K562 (cell line): ENCODE measurements at regions not wholly inside any gene's neighbourhood (a gene's known extent, or its start where the extent isn't known, plus 50 kb on each side); places are given as distances from the start of the nearest gene placed in this dataset.

Experiments
- ARNT ChIP-seq, 2 experiments: fragments of 450-650 bp; IDR thresholded peaks; 2 replicates each; pipeline ENCODE4 v1.6.1; 2016; ENCODE audit warnings: mild to moderate bottlenecking in 1 of 2
- FOSL1 ChIP-seq: fragments of 200-800 bp; sonication (Bioruptor generic); conservative IDR thresholded peaks from 2 replicates; pipeline ENCODE4 v1.6.1; 2016; ENCODE audit warnings: missing genetic modification characterization, missing compliant biosample characterization
- FOXP4 ChIP-seq: sonication (generic); formaldehyde crosslinking; IDR thresholded peaks from 2 replicates; pipeline ENCODE4 v1.8.0; 2022; ENCODE audit warnings: mild to moderate bottlenecking, missing genetic modification reagents, borderline replicate concordance
- MAZ ChIP-seq, 2 experiments: fragments of 450-650 bp in 1 of 2; sonication (generic) in 1 of 2; formaldehyde crosslinking; IDR thresholded peaks in 1 of 2; conservative IDR thresholded peaks in 1 of 2; 2 replicates each; pipeline versions ENCODE4 v1.4.0 to v1.5.0; 2020; ENCODE audit warnings: mild to moderate bottlenecking in 1 of 2, missing genetic modification reagents in 1 of 2
- MCM5 ChIP-seq: fragments of 450-650 bp; IDR thresholded peaks from 2 replicates; pipeline ENCODE4 v1.6.1; 2016; ENCODE audit warnings: low read depth
- MYBL2 ChIP-seq, 2 experiments: fragments of 450-650 bp in 1 of 2; sonication (generic) in 1 of 2; formaldehyde crosslinking in 1 of 2; IDR thresholded peaks; 2 replicates each; pipeline versions ENCODE4 v1.6.1 to v1.8.1; 2017 to 2022; ENCODE audit warnings: borderline replicate concordance in 1 of 2, inconsistent platforms in 1 of 2, low read depth in 1 of 2, mild to moderate bottlenecking in 1 of 2, missing genetic modification reagents in 1 of 2, moderate library complexity in 1 of 2
- NR3C1 ChIP-seq: sonication (generic); formaldehyde crosslinking; IDR thresholded peaks from 2 replicates; pipeline ENCODE4 v1.8.1; 2022; ENCODE audit warnings: missing genetic modification reagents
- PRDM10 ChIP-seq: fragments of 450-650 bp; IDR thresholded peaks from 2 replicates; pipeline ENCODE4 v1.6.1; 2018; ENCODE audit not compliant: partially characterized antibody
- RREB1 ChIP-seq: fragments of 250-450 bp; sonication (Bioruptor Pico); IDR thresholded peaks from 2 replicates; pipeline ENCODE4 v1.4.0; 2020
- SP1 ChIP-seq: sonication (generic); formaldehyde crosslinking; IDR thresholded peaks from 2 replicates; pipeline ENCODE4 v1.8.1; 2022; ENCODE audit warnings: mild to moderate bottlenecking, missing genetic modification reagents
- TEAD2 ChIP-seq: fragments of 450-650 bp; IDR thresholded peaks from 2 replicates; pipeline ENCODE4 v1.6.1; 2016; ENCODE audit warnings: missing genetic modification characterization, control low read depth, missing compliant biosample characterization
- TEAD4 ChIP-seq, 2 experiments: sonication (generic) in 1 of 2; formaldehyde crosslinking in 1 of 2; IDR thresholded peaks; 2 replicates each; pipeline versions ENCODE4 v1.6.1 to v1.8.0; 2012 to 2022; ENCODE audit warnings: borderline replicate concordance in 1 of 2, inconsistent platforms in 1 of 2, low read length in 1 of 2, mild to moderate bottlenecking in 1 of 2, missing genetic modification reagents in 1 of 2
- ZC3H4 ChIP-seq: sonication (generic); formaldehyde crosslinking; IDR thresholded peaks from 2 replicates; pipeline ENCODE4 v1.9.0; 2021; ENCODE audit warnings: missing genetic modification reagents, borderline replicate concordance
- ZEB2 ChIP-seq: fragments of 450-650 bp; IDR thresholded peaks from 2 replicates; pipeline ENCODE4 v1.6.1; 2016

- TF ChIP-seq MAZ (CRISPR knock-in tag; conservative IDR thresholded peaks at IDR 0.05 in 1 of 2, IDR thresholded peaks at IDR 0.05 in 1 of 2): peak in 1 of 2 experiments; percentile 53; a peak in 1 of 4 replicates
- TF ChIP-seq NR3C1: no peak
- TF ChIP-seq SP1: no peak
- no peak for TF ChIP-seq FOXP4 (CRISPR knock-in tag)
- no peak for TF ChIP-seq RREB1 (CRISPR knock-in tag)
- TF ChIP-seq ZEB2: peak; percentile 45; the same call in 1 of the 2 replicates
- TF ChIP-seq MCM5: no peak
- TF ChIP-seq ARNT (IDR thresholded peaks at IDR 0.05): peak in 1 of 2 experiments; percentile 53; a peak in 1 of 4 replicates
- TF ChIP-seq TEAD4 (IDR thresholded peaks at IDR 0.05; ENCODE audit: low read length): peak; percentile 47; the same call in 1 of the 2 replicates
- no peak for TF ChIP-seq TEAD4 (CRISPR knock-in tag; IDR thresholded peaks at IDR 0.05; ENCODE audit: borderline replicate concordance)
- TF ChIP-seq MYBL2 (IDR thresholded peaks at IDR 0.05; ENCODE audit: low read depth): no peak
- TF ChIP-seq MYBL2 (CRISPR knock-in tag; IDR thresholded peaks at IDR 0.05; ENCODE audit: borderline replicate concordance): no peak
- peak; percentile 8 for TF ChIP-seq PRDM10
- TF ChIP-seq TEAD2 (tag): no peak
- TF ChIP-seq FOSL1: peak; percentile 59
- TF ChIP-seq ZC3H4: no peak
Measured at GRCh38 chr10:63703113-63703670, 182.0 kb downstream of the REEP3 start (continued).
